ENCODE measurements at regions not wholly inside any gene's neighbourhood (a gene's known extent, or its start where the extent isn't known, plus 50 kb on each side); places are given as distances from the start of the nearest gene placed in this dataset.

DNA sequence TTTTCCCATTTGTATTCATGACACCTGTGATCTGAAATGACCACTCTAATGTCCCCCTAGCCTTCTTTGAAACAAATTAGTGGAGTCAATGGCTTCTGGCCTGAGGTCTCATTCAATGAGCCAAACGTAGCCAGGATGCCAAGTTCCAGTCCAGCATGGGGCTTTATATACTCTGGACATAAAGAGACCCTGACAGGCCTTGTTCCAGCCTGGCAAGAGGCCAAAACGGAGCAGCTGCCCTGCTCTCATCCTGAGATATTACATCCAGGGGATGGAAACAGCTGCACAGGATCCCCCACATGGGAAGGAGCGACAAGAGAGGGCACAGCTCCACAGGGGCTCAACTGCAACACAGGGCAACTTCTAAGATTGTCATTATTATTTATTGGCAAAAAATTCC lies 437.8 kb downstream of the CDH26 start:
- H3K4me3 ChIP-seq (ENCODE audit: low read depth, poor library complexity, severe bottlenecking), result no peak overlapping the region
- intact Hi-C loops (cut with DNase I; ENCODE audit: low total_unique reads), result no loop called here
- WGBS, 2 donors, result 38 to 42% methylated on average over 3 of the region's 3 CpGs
- no peak for DNase-seq (ENCODE audit: low spot score in 2 of 2)
- TF ChIP-seq, protein P1, sequence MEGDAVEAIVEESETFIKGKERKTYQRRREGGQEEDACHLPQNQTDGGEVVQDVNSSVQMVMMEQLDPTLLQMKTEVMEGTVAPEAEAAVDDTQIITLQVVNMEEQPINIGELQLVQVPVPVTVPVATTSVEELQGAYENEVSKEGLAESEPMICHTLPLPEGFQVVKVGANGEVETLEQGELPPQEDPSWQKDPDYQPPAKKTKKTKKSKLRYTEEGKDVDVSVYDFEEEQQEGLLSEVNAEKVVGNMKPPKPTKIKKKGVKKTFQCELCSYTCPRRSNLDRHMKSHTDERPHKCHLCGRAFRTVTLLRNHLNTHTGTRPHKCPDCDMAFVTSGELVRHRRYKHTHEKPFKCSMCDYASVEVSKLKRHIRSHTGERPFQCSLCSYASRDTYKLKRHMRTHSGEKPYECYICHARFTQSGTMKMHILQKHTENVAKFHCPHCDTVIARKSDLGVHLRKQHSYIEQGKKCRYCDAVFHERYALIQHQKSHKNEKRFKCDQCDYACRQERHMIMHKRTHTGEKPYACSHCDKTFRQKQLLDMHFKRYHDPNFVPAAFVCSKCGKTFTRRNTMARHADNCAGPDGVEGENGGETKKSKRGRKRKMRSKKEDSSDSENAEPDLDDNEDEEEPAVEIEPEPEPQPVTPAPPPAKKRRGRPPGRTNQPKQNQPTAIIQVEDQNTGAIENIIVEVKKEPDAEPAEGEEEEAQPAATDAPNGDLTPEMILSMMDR (IDR thresholded peaks at IDR 0.05), result no peak
- TF ChIP-seq POLR2A (IDR thresholded peaks at IDR 0.05), result no peak

DNA sequence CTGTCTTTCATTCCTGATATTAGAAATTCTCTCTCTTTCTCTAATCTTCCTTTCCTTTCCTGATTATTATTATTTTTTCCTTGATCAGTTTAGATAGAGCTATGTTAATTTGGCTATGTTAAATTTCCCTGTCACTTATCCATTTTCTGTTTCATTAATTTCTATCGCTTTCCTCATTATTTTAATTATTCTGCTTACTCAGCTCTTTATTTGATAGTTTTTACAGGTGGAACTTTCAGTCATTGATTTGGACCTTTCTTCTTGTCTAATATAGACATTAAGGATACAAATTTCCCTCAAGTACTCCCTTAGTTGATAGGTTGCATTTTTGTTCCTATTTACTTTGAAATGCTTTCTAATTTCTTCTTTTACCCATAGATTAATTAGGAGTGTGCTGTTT lies 442.3 kb downstream of the CDH26 start:
- H3K4me3 ChIP-seq (ENCODE audit: low read depth, poor library complexity, severe bottlenecking), result no peak overlapping the region
- DNase-seq (ENCODE audit: low spot score in 2 of 2), result no peak
- intact Hi-C loops (cut with DNase I; ENCODE audit: low total_unique reads), result no loop called here
- WGBS, 2 donors, result 94 to 100% methylated on average over 1 of the region's 1 CpG
- TF ChIP-seq, protein P1 (IDR thresholded peaks at IDR 0.05), result no peak
- TF ChIP-seq POLR2A (IDR thresholded peaks at IDR 0.05), result no peak

DNA sequence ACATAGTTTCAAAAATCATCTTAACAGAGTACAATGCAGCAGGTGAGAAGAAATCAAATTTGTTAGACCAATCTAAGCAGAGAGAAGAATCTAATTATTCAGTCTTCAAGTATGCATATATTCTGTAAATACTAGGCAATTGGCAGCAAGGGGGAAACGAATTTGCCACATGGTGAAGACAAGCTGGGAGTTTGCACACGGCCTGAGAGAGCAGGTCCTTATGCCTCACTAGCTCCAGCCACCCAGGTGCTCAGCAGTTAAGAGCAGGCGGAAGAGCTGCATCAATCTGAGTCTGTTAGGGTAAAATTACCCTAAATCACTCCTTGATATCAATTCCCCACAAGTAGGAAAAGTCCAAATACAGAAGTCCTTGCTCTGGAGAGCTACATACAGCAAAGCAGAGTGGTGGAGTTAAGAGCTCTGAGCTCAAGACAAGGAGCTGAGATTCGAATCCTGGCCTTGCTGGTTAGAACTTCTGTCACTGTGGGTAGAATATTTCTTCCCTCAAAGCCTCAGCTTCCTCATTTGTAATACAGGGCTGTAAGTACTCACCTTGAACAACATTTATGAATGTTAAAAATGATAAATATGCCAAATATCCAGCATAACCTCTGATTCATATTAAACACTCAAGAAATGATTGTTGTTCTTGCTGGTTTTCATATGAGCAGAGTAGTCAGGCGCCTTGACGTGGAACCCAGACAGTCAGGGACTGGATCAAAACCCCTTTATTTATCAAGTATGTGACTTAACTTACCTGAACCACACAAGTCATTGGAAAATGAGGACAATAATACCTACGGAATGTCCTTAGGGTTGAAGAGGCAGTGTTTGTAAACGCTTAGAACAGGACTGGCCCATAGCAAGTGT lies 444.2 kb downstream of the CDH26 start:
- intact Hi-C loops (cut with DNase I; ENCODE audit: low total_unique reads), result no loop called here
- DNase-seq (ENCODE audit: low spot score in 2 of 2), result no peak
- WGBS, 2 donors, result 72 to 77% methylated on average over 8 of the region's 8 CpGs
- H3K4me3 ChIP-seq (ENCODE audit: low read depth, poor library complexity, severe bottlenecking), result no peak overlapping the region
- TF ChIP-seq, protein P1 (IDR thresholded peaks at IDR 0.05), result no peak
- no peak for TF ChIP-seq POLR2A (IDR thresholded peaks at IDR 0.05)

DNA sequence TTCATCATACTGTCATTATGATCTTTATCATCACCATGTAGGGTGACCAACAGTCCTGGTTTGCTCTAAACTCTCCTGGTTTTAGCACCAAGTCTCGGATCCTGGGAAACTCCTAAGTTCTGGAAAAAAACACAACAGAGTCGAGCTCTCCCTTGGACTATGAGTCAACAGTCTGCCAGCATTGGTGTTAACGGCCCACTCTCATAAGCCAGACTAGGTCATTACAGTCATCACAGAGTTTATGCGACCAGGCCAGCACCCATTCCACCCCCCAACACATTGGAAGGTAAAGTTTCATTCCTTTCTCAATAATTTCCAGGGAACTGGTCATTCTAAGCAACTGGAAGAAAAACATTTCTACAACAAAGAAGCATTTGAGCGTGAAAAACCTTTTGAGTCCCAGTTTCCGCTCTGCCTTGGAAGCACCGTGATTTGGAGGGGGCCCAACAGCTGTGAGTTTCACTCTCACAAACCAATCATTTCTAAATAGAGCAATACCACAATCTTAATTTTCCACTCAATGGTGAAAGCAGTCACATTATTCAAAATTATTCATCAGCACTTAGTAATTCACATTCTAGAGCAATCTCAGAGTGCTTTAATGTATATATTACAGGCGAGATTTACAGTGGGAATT lies 445.0 kb downstream of the CDH26 start:
- TF ChIP-seq, protein P1 (IDR thresholded peaks at IDR 0.05), result no peak
- TF ChIP-seq POLR2A (IDR thresholded peaks at IDR 0.05), result no peak
- H3K4me3 ChIP-seq (ENCODE audit: low read depth, poor library complexity, severe bottlenecking), result no peak overlapping the region
- WGBS, 2 donors, result 76 to 78% methylated on average over 8 of the region's 8 CpGs
- DNase-seq (ENCODE audit: low spot score in 2 of 2), result no peak
- intact Hi-C loops (cut with DNase I; ENCODE audit: low total_unique reads), result no loop called here

DNA sequence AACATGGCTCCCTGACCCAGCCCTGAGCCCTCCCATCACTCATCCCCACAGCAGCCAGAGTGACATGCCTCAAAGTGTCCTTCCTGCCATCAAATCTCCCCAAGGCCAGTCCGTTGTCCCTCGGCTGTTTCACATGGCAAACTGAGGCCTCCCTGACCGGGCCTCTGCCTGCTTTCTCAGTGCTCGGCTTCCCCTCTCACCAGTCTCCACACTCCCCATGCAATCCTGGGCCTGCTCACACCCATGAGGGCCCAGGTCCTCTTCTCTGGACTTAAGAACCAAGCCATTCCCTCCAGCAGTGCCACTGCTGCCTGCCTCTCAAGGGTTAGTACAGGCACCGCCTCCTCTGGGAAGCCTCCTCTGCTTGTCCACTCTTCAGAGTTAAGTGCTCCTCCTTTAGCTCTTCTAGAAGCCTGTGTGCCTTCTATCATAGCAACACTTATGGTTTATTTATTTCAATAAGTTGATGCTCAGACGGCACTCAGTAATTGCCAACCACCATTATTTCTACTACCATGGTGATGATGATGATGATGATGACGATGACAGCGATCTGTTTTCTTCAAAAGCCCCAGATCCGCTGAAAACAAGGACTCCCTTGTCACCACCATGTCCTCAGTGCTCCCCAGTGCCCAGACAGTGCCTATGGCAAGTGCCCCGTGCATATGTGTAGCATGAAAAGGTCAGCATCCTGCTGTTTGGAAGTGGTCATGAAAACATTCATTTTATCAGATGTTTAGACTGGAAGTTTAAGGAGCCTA lies 449.0 kb downstream of the CDH26 start:
- WGBS, 2 donors, result 80 to 84% methylated on average over 10 of the region's 10 CpGs
- DNase-seq (ENCODE audit: low spot score in 2 of 2), result no peak
- no peak overlapping the region for H3K4me3 ChIP-seq (ENCODE audit: low read depth, poor library complexity, severe bottlenecking)
- intact Hi-C loops (cut with DNase I; ENCODE audit: low total_unique reads), result no loop called here
- TF ChIP-seq, protein P1 (IDR thresholded peaks at IDR 0.05), result no peak
- no peak for TF ChIP-seq POLR2A (IDR thresholded peaks at IDR 0.05)

All from lower leg skin (tissue), 4 donors.